ENCODE measurements at regions not wholly inside any gene's neighbourhood (a gene's known extent, or its start where the extent isn't known, plus 50 kb on each side); places are given as distances from the start of the nearest gene placed in this dataset.

GRCh38 chr5:74342948-74343682 is 297.4 kb downstream of the ENC1 start:
- DNase-seq (ENCODE audit: low spot score): no peak

- DNase-seq (ENCODE audit: low spot score): no peak
These were observed 298.3 kb downstream of the ENC1 start for GRCh38 chr5:74342182-74342581.

DNA sequence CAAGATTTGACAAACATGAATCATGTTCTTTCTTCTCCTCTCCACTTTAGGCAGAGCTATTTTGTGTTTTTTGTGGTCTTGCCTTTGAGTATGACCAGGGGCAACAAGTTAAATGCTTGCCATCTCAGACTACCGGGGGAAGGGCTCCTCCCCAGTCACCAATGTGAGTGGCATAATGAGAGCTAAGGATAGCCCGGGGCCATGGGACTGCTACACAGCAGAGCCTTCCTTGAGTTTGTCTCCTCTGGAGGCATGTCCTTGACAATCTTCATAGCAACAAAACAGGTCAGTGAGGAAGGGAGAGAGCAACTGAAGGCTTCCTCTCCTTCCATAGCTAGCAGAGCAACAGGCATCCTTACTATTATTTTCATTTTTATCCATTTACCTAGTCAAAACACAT is 299.3 kb downstream of the ENC1 start:
- DNase-seq (ENCODE audit: low spot score): no peak

- no peak for DNase-seq (ENCODE audit: low spot score)
These were observed 300.1 kb downstream of the ENC1 start for GRCh38 chr5:74340476-74340875.

DNA sequence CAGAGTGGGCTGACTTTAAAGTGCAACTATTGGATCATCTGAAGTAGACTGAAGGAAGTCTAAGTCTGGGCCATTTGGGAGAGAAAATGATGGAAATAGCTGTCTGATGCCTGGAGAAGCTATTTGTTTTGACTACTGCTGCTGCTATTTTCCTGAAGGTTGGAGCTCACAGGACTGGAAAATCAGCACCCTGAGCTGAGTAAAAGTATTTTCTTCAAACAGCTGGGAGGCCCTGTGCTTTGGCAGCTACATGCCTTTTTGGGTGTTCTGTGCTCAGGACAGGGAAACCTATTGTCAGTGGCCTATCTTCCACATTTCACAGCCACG is 302.6 kb downstream of the ENC1 start:
- DNase-seq (ENCODE audit: low spot score): no peak

DNA sequence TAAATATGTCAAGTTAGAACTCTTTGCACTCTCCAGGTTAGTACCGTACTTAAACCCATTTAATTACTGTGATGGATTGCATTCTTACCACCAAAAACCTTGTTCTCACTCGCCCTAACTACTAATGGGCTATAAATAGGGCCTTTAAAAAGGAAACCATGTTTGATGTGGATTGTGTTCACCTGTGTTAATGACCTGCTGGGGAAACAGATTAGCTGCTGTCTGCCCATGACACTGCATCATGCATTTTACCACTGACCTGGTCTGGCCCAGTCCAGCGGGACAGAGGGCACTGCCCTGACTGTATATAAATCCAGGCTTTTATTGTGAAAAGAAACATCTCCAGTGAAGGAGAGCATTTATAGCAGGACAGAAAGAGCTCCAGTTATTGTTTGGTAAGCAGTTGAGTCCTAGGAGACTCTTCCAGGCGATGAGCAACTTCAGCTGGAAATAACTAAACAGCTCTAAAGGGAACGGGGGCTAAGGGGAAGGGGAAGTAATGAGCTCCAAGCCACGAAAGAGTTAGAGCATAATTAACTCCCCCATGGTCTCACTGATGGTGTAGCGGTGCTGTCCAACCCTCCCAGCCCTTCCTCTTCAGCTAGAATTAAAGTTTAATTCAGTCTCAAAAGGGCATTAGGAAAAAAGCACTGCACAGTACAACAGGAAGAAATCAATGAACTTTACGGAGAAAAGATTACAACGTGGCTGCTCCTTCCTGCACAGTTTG is 303.1 kb downstream of the ENC1 start:
- DNase-seq (ENCODE audit: low spot score): no peak

DNA sequence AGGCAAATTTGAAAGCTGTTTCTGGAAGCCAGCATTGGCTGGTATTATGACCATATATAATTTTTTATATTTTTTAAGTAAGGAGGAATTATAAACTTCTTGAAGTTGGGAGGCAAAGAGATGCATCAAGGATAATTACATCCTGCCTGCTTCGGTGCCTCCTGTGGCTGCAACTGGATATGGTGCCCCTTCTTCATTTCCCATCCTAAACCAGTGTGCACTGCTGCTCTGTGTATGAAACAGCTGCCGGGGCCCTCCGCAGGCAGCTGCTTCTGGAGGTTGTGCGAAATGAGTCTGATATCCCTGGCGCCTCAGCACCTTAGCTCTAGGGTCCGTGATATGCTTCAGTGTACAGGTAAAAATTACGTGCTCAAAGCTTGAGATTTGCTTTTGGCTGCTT is 304.2 kb downstream of the ENC1 start:
- DNase-seq (ENCODE audit: low spot score): no peak

DNA sequence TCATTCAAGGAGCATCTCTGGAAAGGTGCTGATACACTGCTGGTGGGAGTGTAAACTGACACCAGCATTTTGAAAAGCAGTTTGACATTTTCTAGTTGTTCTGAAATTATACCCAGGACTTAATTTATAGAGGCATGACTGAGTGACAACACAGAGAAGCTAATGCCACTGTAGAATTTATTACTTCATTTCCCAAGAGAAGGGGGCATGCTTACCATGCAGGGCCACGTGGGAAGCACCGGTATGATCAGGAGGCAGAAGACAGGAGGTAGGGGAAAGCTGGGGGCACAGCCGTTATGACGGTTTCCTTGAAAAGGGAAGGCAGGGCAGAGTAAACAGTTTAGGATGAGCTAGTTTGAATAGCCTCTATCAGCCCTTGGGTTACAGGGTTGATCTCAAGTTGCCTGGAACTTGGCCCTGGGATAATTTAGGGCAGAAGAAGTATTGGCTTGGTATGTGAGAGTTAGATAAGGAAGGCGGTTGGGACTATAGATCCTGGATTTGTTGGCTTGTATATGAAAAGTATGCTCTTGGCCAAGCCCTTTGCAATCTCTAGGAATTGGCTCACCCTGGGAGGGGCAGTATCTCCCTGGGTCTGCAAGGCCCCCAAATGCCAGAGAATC is 305.7 kb downstream of the ENC1 start:
- no peak for DNase-seq (ENCODE audit: low spot score)

DNA sequence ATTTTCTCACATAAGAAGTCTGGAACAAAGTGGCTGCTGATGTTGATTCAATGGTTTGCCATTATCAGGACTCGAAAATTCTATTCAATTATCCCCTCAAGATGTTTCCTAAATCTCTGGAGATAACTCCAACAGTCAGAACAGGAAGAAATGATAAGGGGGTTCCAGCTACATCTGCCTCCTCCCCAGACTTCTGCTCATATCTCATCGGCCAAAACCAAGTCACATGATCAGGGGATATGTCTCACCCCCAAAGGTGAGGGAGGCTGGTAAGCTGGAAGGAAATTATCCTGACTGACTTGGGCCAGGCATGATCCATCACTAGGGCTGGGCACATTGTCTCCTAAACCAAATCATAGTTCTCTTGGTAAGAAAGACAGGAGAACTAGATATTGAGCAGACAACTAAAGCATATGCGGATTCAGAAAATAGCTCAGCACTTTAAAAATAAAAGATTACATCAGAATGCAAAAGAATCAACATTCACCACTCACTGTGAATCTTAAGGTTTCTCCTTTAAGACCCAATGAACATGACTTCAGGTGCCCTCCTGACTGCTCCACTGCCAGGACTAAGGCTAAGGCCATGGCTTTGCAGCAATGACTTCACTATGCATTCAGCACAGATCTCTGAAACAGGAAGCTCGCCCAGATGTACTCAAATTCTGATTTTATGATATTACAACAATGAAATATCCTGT is 306.3 kb downstream of the ENC1 start:
- DNase-seq (ENCODE audit: low spot score): no peak

- no peak for DNase-seq (ENCODE audit: low spot score)
These were observed 307.1 kb downstream of the ENC1 start for GRCh38 chr5:74333430-74333829.

GRCh38 chr5:74332682-74333081 is 307.8 kb downstream of the ENC1 start:
- no peak for DNase-seq (ENCODE audit: low spot score)

DNA sequence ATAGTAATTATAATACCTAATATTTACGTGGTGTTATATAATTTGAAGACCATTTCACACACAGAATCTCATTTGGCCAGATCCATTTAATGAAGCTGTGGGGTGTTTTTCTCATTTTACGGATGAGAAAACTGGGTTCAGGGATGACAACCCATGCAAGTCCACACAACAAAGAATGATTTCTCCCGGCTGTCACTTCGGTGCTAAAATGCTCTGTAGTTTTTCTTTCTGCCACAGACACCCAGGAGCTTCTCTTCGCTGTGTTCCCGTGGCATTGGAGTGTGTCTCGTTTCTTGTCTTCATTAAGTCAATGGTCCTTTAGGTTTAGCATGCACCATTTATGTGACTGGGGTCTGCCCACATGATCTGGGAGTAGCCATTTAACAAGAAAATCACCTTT is 308.5 kb downstream of the ENC1 start:
- no peak for DNase-seq (ENCODE audit: low spot score)

DNA sequence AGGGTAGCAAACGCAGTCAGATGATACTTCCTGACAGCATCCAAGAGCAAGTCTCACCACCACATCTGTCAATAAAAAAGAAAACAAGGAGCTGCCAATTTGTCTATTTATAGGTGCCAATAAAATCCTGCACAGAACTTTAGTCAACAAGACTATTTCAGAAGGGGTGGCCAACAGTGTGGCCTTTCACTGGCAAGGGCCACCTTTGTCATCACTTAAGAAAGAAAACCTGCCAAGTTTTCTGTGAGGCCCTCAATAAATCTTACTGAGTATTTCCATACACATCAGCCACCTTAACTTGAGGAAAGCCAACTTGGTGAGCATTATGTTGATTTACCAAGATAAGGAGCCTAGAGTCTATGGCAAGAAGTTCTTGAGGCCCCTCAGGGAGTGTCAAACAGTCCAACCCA is 312.3 kb downstream of the ENC1 start:
- no peak for DNase-seq (ENCODE audit: low spot score)

- DNase-seq (ENCODE audit: low spot score): no peak
These were observed 313.2 kb downstream of the ENC1 start for GRCh38 chr5:74327339-74327685.

GRCh38 chr5:74326571-74327338 is 313.8 kb downstream of the ENC1 start:
- peak; percentile 81 for DNase-seq (ENCODE audit: low spot score)

- DNase-seq (ENCODE audit: low spot score): peak; percentile 10
These were observed 314.7 kb downstream of the ENC1 start for GRCh38 chr5:74325866-74326265.

DNA sequence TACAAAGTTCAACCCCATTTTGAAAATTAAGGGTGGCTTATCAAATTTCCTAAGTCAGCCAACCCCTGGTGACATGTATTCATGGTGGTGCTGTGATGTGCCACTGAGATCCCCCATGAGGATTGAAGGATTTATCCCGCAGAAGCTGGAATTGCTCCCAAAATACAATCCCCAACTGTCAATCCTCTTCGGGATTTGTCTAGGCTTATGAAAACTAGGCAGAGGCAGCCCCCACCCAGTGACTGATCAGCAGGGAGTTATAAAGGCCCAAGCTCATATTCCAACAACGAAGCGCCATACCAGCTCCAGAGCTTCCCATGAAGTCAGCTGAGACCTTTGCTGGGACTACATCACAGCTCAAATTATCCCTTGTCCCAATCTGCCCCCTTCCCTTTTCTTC is 316.0 kb downstream of the ENC1 start:
- DNase-seq (ENCODE audit: low spot score): no peak

- DNase-seq (ENCODE audit: low spot score): no peak
These were observed 317.6 kb downstream of the ENC1 start for GRCh38 chr5:74322944-74323343.

- no peak for DNase-seq (ENCODE audit: low spot score)
These were observed 318.3 kb downstream of the ENC1 start for GRCh38 chr5:74322191-74322590.

- DNase-seq (ENCODE audit: low spot score): no peak
These were observed 319.2 kb downstream of the ENC1 start for GRCh38 chr5:74321326-74321725.

GRCh38 chr5:74320526-74320925 is 320.0 kb downstream of the ENC1 start:
- DNase-seq (ENCODE audit: low spot score): no peak

- DNase-seq (ENCODE audit: low spot score): peak; percentile 10
These were observed 321.5 kb downstream of the ENC1 start for GRCh38 chr5:74319076-74319475.
